ENCODE measurements at regions not wholly inside any gene's neighbourhood (a gene's known extent, or its start where the extent isn't known, plus 50 kb on each side); places are given as distances from the start of the nearest gene placed in this dataset.

- no peaks in the 10 kb centered on the region for H3K79me2 ChIP-seq (ENCODE audit: insufficient read depth, low read depth, low read length)
- ChIA-PET CTCF (ENCODE audit: unreplicated experiment) (no interaction called here), POLR2A (interaction anchor here (0.6 kb wide), 1 partner anchor 963 kb away, joined by 4 read pairs; no protein-coding TSS in a partner anchor)
- no TSS peak for BruUV-seq (replicated peaks)
- no peak overlapping the region for H2AFZ ChIP-seq (ENCODE audit: low read length)
- no peak overlapping the region for H3K4me3 ChIP-seq (ENCODE audit: low read depth, low read length, poor library complexity, severe bottlenecking)
- intact Hi-C loops (cut with micrococcal nuclease; ENCODE audit: unreplicated experiment) = no loop called here
- H3K4me1 ChIP-seq (ENCODE audit: insufficient read depth, low read length, poor library complexity, severe bottlenecking) = no peaks in the 10 kb centered on the region
- no peaks in the 10 kb centered on the region for H3K9me2 ChIP-seq (ENCODE audit: insufficient read depth, low read length)
- TF ChIP-seq EZH2phosphoT487 (IDR thresholded peaks at IDR 0.05; ENCODE audit: borderline replicate concordance, low read depth, low read length) = no peak
- no peak for TF ChIP-seq CTCF (conservative IDR thresholded peaks at IDR 0.05; ENCODE audit: low read length)
- DNase-seq (ENCODE audit: low spot score) = no peak
- H3K27ac ChIP-seq (ENCODE audit: low read depth, low read length, poor library complexity, severe bottlenecking) = no peak overlapping the region
- no peaks in the 10 kb centered on the region for H3K9me3 ChIP-seq (ENCODE audit: low read length)
- no peak overlapping the region for H3K4me2 ChIP-seq (ENCODE audit: low read length)
- H4K20me1 ChIP-seq (ENCODE audit: insufficient read depth, low read length) = no peaks in the 10 kb centered on the region
- H3K36me3 ChIP-seq (ENCODE audit: insufficient read depth, low read length) = no peaks in the 10 kb centered on the region
Observed at GRCh38 chr1:191590578-191590977, 567.7 kb upstream of the RGS18 start.

- Histone ChIP-seq H4K20me1 (ENCODE audit: insufficient read depth, low read length) (no peaks in the 10 kb centered on the region), H2AFZ (ENCODE audit: low read length) (no peak overlapping the region), H3K4me3 (ENCODE audit: low read depth, low read length, poor library complexity, severe bottlenecking) (no peak overlapping the region), H3K4me1 (ENCODE audit: insufficient read depth, low read length, poor library complexity, severe bottlenecking) (no peaks in the 10 kb centered on the region), H3K27ac (ENCODE audit: low read depth, low read length, poor library complexity, severe bottlenecking) (no peak overlapping the region), H3K4me2 (ENCODE audit: low read length) (no peak overlapping the region), H3K9me3 (ENCODE audit: low read length) (no peaks in the 10 kb centered on the region), H3K36me3 (ENCODE audit: insufficient read depth, low read length) (no peaks in the 10 kb centered on the region), H3K9me2 (ENCODE audit: insufficient read depth, low read length) (no peaks in the 10 kb centered on the region), H3K79me2 (ENCODE audit: insufficient read depth, low read depth, low read length) (no peaks in the 10 kb centered on the region)
- no peak for DNase-seq (ENCODE audit: low spot score)
- no TSS peak for BruUV-seq (replicated peaks)
- TF ChIP-seq EZH2phosphoT487 (IDR thresholded peaks at IDR 0.05; ENCODE audit: borderline replicate concordance, low read depth, low read length) (no peak), CTCF (conservative IDR thresholded peaks at IDR 0.05; ENCODE audit: low read length) (no peak)
- POLR2A ChIA-PET = no interaction called here
- CTCF ChIA-PET (ENCODE audit: unreplicated experiment) = no interaction called here
- intact Hi-C loops (cut with micrococcal nuclease; ENCODE audit: unreplicated experiment) = no loop called here
Observed at GRCh38 chr1:191592039-191592438, 566.2 kb upstream of the RGS18 start.

GRCh38 chr1:191592907-191593306, 565.4 kb upstream of the RGS18 start:
- CTCF ChIA-PET (ENCODE audit: unreplicated experiment) = no interaction called here
- no peak for DNase-seq (ENCODE audit: low spot score)
- POLR2A ChIA-PET = no interaction called here
- no peak overlapping the region for H3K4me2 ChIP-seq (ENCODE audit: low read length)
- H3K36me3 ChIP-seq (ENCODE audit: insufficient read depth, low read length) = no peaks in the 10 kb centered on the region
- no peak overlapping the region for H3K4me3 ChIP-seq (ENCODE audit: low read depth, low read length, poor library complexity, severe bottlenecking)
- no peaks in the 10 kb centered on the region for H3K9me3 ChIP-seq (ENCODE audit: low read length)
- no peak overlapping the region for H2AFZ ChIP-seq (ENCODE audit: low read length)
- intact Hi-C loops (cut with micrococcal nuclease; ENCODE audit: unreplicated experiment) = no loop called here
- H4K20me1 ChIP-seq (ENCODE audit: insufficient read depth, low read length) = no peaks in the 10 kb centered on the region
- H3K27ac ChIP-seq (ENCODE audit: low read depth, low read length, poor library complexity, severe bottlenecking) = no peak overlapping the region
- no peak for TF ChIP-seq EZH2phosphoT487 (IDR thresholded peaks at IDR 0.05; ENCODE audit: borderline replicate concordance, low read depth, low read length)
- TF ChIP-seq CTCF (conservative IDR thresholded peaks at IDR 0.05; ENCODE audit: low read length) = no peak
- no TSS peak for BruUV-seq (replicated peaks)
- no peaks in the 10 kb centered on the region for H3K79me2 ChIP-seq (ENCODE audit: insufficient read depth, low read depth, low read length)
- H3K9me2 ChIP-seq (ENCODE audit: insufficient read depth, low read length) = no peaks in the 10 kb centered on the region
- no peaks in the 10 kb centered on the region for H3K4me1 ChIP-seq (ENCODE audit: insufficient read depth, low read length, poor library complexity, severe bottlenecking)

Data from OCI-LY7 (cell line).